ENCODE measurements at regions not wholly inside any gene's neighbourhood (a gene's known extent, or its start where the extent isn't known, plus 50 kb on each side); places are given as distances from the start of the nearest gene placed in this dataset.

- TF ChIP-seq POLR2AphosphoS5 (IDR thresholded peaks at IDR 0.05; ENCODE audit: borderline replicate concordance, low read depth, low read length) (no peak), EZH2 (IDR thresholded peaks at IDR 0.05) (no peak)
These were observed 328.6 kb downstream of the SLITRK5 start for GRCh38 chr13:87999788-88000187.
